HS-27A (cell line): ENCODE measurements at regions not wholly inside any gene's neighbourhood (a gene's known extent, or its start where the extent isn't known, plus 50 kb on each side); places are given as distances from the start of the nearest gene placed in this dataset.
"Not testable (repeated sequence)": the region's sequence is repeated elsewhere in the genome, so short reads cannot be mapped to it uniquely, and the experiment has no call there.

Source experiments
- DNase-seq: peaks from one replicate; pipeline ENCODE4 v3.0.0-alpha.2; 2012; ENCODE audit warnings: low read depth, missing footprints

GRCh38 chr7:93830141-93830925, 60.2 kb downstream of the TFPI2 start:
- DNase-seq = no peak

- no peak for DNase-seq
Observed at GRCh38 chr7:93828260-93828659, 62.3 kb downstream of the TFPI2 start.

- no peak for DNase-seq
Observed at GRCh38 chr7:93823621-93824020, 66.9 kb downstream of the TFPI2 start.

- DNase-seq = no peak
Observed at GRCh38 chr7:93821463-93821862, 69.1 kb downstream of the TFPI2 start.

- no peak for DNase-seq
Observed at GRCh38 chr7:93819699-93820098, 70.9 kb downstream of the TFPI2 start.

GRCh38 chr7:93817526-93817925, 73.0 kb downstream of the TFPI2 start:
- no peak for DNase-seq

GRCh38 chr7:93817004-93817403, 73.5 kb downstream of the TFPI2 start:
- no peak for DNase-seq

GRCh38 chr7:93813514-93813913, 77.0 kb downstream of the TFPI2 start:
- no peak for DNase-seq

GRCh38 chr7:93812061-93812460, 78.5 kb downstream of the TFPI2 start:
- DNase-seq = no peak

- no peak for DNase-seq
Observed at GRCh38 chr7:93811198-93811597, 79.4 kb downstream of the TFPI2 start.

- no peak for DNase-seq
Observed at GRCh38 chr7:93810561-93810960, 80.0 kb downstream of the TFPI2 start.

GRCh38 chr7:93804726-93805125, 85.8 kb downstream of the TFPI2 start:
- no peak for DNase-seq

GRCh38 chr7:93799750-93800357, 90.7 kb downstream of the TFPI2 start:
- DNase-seq = no peak

- DNase-seq = not testable (repeated sequence)
Observed at GRCh38 chr7:93793084-93793697, 97.4 kb downstream of the TFPI2 start.

- DNase-seq = no peak
Observed at GRCh38 chr7:93779115-93779514, 111.4 kb downstream of the TFPI2 start.

- no peak for DNase-seq
Observed at GRCh38 chr7:93778384-93778783, 112.2 kb downstream of the TFPI2 start.

- DNase-seq = no peak
Observed at GRCh38 chr7:93773446-93773845, 117.1 kb downstream of the TFPI2 start.

- DNase-seq = no peak
Observed at GRCh38 chr7:93765475-93765874, 125.1 kb downstream of the TFPI2 start.

GRCh38 chr7:93758631-93759030, 131.9 kb downstream of the TFPI2 start:
- no peak for DNase-seq

- DNase-seq = no peak
Observed at GRCh38 chr7:93757426-93757825, 133.1 kb downstream of the TFPI2 start.

GRCh38 chr7:93756890-93757289, 133.7 kb downstream of the TFPI2 start:
- DNase-seq = no peak

GRCh38 chr7:93751421-93751820, 139.1 kb downstream of the TFPI2 start:
- DNase-seq = no peak

GRCh38 chr7:93750986-93751385, 139.6 kb downstream of the TFPI2 start:
- DNase-seq = no peak
